Activated CD8-positive, alpha-beta T cell treated with anti-CD3 and anti-CD28 coated beads, Interleukin-2, amount 10 ng/mL, durations not matched to agents 7 days and 5 days (primary cell): ENCODE measurements at regions not wholly inside any gene's neighbourhood (a gene's known extent, or its start where the extent isn't known, plus 50 kb on each side); places are given as distances from the start of the nearest gene placed in this dataset.
"Not testable (repeated sequence)": the region's sequence is repeated elsewhere in the genome, so short reads cannot be mapped to it uniquely, and the experiment has no call there.

Source experiments
- ATAC-seq: fragments of 150-1000 bp; cut with Tn5 transposase; one replicate; pipeline ENCODE4 v1.10.0; 2021; ENCODE audit warnings: moderate library complexity
- CTCF ChIA-PET: fragments of 350-600 bp; sonication (Branson Sonifier 250); formaldehyde crosslinking; loops from one replicate; lab custom pipeline; 2021; ENCODE audit warnings: antibody characterized with exemption; lab: Charles Lee
- POLR2A ChIA-PET: fragments of 350-600 bp; sonication (Branson Sonifier 250); formaldehyde crosslinking; loops from one replicate; lab custom pipeline; 2021; ENCODE audit warnings: antibody characterized with exemption; lab: Charles Lee
- DNase-seq: peaks from one replicate; pipeline ENCODE4 v3.0.0-alpha.2; 2020
- H3K27ac Mint-ChIP-seq: one replicate; pipeline ENCODE4 v1.8.0; 2021; ENCODE audit warnings: mild to moderate bottlenecking, mixed read lengths
- H3K27me3 Mint-ChIP-seq: one replicate; pipeline ENCODE4 v1.8.0; 2021; ENCODE audit warnings: low read depth, mixed read lengths
- H3K36me3 Mint-ChIP-seq: one replicate; pipeline ENCODE4 v1.8.0; 2021; ENCODE audit warnings: low read depth, mixed read lengths
- H3K4me1 Mint-ChIP-seq: one replicate; pipeline ENCODE4 v1.8.0; 2021; ENCODE audit warnings: low read depth, mixed read lengths
- H3K4me3 Mint-ChIP-seq: one replicate; pipeline ENCODE4 v1.8.0; 2021; ENCODE audit warnings: mild to moderate bottlenecking, mixed read lengths
- H3K9me3 Mint-ChIP-seq: one replicate; pipeline ENCODE4 v1.8.0; 2022; ENCODE audit warnings: mixed read lengths; ENCODE audit not compliant: insufficient read depth

- peaks cover 14% of the 10 kb centered on the region for H3K27me3 Mint-ChIP-seq
- H3K4me3 Mint-ChIP-seq: no peak overlapping the region
- H3K27ac Mint-ChIP-seq: no peak overlapping the region
- DNase-seq: no peak
- POLR2A ChIA-PET: no interaction called here
- CTCF ChIA-PET: interaction anchor here (1.6 kb wide), 1 partner anchor 11 kb away, joined by 4 read pairs; no protein-coding TSS in a partner anchor
- H3K4me1 Mint-ChIP-seq: no peaks in the 10 kb centered on the region
- H3K36me3 Mint-ChIP-seq: no peaks in the 10 kb centered on the region
- ATAC-seq: no peak
- H3K9me3 Mint-ChIP-seq: no peaks in the 10 kb centered on the region
These were observed 170.4 kb upstream of the KBTBD8 start for GRCh38 chr3:66827726-66828125.

GRCh38 chr3:66828303-66828702 lies 169.8 kb upstream of the KBTBD8 start:
- H3K27ac Mint-ChIP-seq: no peak overlapping the region
- ChIA-PET POLR2A (no interaction called here), CTCF (interaction anchor here (1.6 kb wide), 1 partner anchor 12 kb away, joined by 4 read pairs; no protein-coding TSS in a partner anchor)
- H3K9me3 Mint-ChIP-seq: no peaks in the 10 kb centered on the region
- H3K27me3 Mint-ChIP-seq: peaks cover 14% of the 10 kb centered on the region
- ATAC-seq (no peak), DNase-seq (no peak)
- H3K4me1 Mint-ChIP-seq: no peaks in the 10 kb centered on the region
- no peak overlapping the region for H3K4me3 Mint-ChIP-seq
- no peaks in the 10 kb centered on the region for H3K36me3 Mint-ChIP-seq

- Mint-ChIP-seq H3K27me3 (peaks cover 18% of the 10 kb centered on the region), H3K4me3 (no peak overlapping the region), H3K9me3 (no peaks in the 10 kb centered on the region), H3K4me1 (no peaks in the 10 kb centered on the region), H3K27ac (no peak overlapping the region), H3K36me3 (no peaks in the 10 kb centered on the region)
- DNase-seq (no peak), ATAC-seq (no peak)
- ChIA-PET POLR2A (no interaction called here), CTCF (interaction anchor here (2.3 kb wide), 1 partner anchor 8 kb away, joined by 13 read pairs; no protein-coding TSS in a partner anchor)
These were observed 167.8 kb upstream of the KBTBD8 start for GRCh38 chr3:66830301-66830700.

GRCh38 chr3:66831931-66832330 lies 166.2 kb upstream of the KBTBD8 start:
- ChIA-PET POLR2A (no interaction called here), CTCF (interaction anchor here (2.3 kb wide), 1 partner anchor 10 kb away, joined by 13 read pairs; no protein-coding TSS in a partner anchor)
- Mint-ChIP-seq H3K9me3 (no peaks in the 10 kb centered on the region), H3K4me1 (no peaks in the 10 kb centered on the region), H3K27ac (no peak overlapping the region), H3K27me3 (peaks cover 15% of the 10 kb centered on the region), H3K4me3 (no peak overlapping the region), H3K36me3 (no peaks in the 10 kb centered on the region)
- DNase-seq (no peak), ATAC-seq (no peak)

GRCh38 chr3:66836363-66837152 lies 161.5 kb upstream of the KBTBD8 start:
- POLR2A ChIA-PET: no interaction called here

GRCh38 chr3:66838704-66839103 lies 159.4 kb upstream of the KBTBD8 start:
- Mint-ChIP-seq H3K4me3 (no peak overlapping the region), H3K36me3 (no peaks in the 10 kb centered on the region), H3K27me3 (peaks cover 2% of the 10 kb centered on the region), H3K9me3 (no peaks in the 10 kb centered on the region), H3K27ac (no peak overlapping the region), H3K4me1 (no peaks in the 10 kb centered on the region)
- ChIA-PET CTCF (no interaction called here), POLR2A (no interaction called here)
- ATAC-seq (no peak), DNase-seq (no peak)

More at GRCh38 chr3:66836363-66837152, 161.5 kb upstream of the KBTBD8 start:
- Mint-ChIP-seq H3K36me3 (no peaks in the 10 kb centered on the region), H3K4me3 (no peak overlapping the region), H3K4me1 (no peaks in the 10 kb centered on the region), H3K27ac (no peak overlapping the region), H3K27me3 (peaks cover 4% of the 10 kb centered on the region), H3K9me3 (no peaks in the 10 kb centered on the region)
- no peak for ATAC-seq
- DNase-seq: no peak
- CTCF ChIA-PET: no interaction called here

- H3K27ac Mint-ChIP-seq: no peak overlapping the region
- no peaks in the 10 kb centered on the region for H3K4me1 Mint-ChIP-seq
- ATAC-seq: no peak
- ChIA-PET POLR2A (interaction anchor here (0.5 kb wide), 1 partner anchor 74 kb away, joined by 6 read pairs; no protein-coding TSS in a partner anchor), CTCF (no interaction called here)
- no peaks in the 10 kb centered on the region for H3K27me3 Mint-ChIP-seq
- H3K4me3 Mint-ChIP-seq: no peak overlapping the region
- no peak for DNase-seq
- no peaks in the 10 kb centered on the region for H3K36me3 Mint-ChIP-seq
- no peaks in the 10 kb centered on the region for H3K9me3 Mint-ChIP-seq
These were observed 158.6 kb upstream of the KBTBD8 start for GRCh38 chr3:66839508-66839907.

- DNase-seq, H3K27ac Mint-ChIP-seq, POLR2A ChIA-PET, CTCF ChIA-PET, H3K9me3 Mint-ChIP-seq, ATAC-seq, H3K4me3 Mint-ChIP-seq, H3K36me3 Mint-ChIP-seq, H3K27me3 Mint-ChIP-seq, H3K4me1 Mint-ChIP-seq: not testable (repeated sequence)
These were observed 155.2 kb upstream of the KBTBD8 start for GRCh38 chr3:66842761-66843464.

GRCh38 chr3:66851894-66852613 lies 146.1 kb upstream of the KBTBD8 start:
- DNase-seq (no peak), ATAC-seq (no peak)
- H3K4me3 Mint-ChIP-seq: no peak overlapping the region
- peaks cover 5% of the 10 kb centered on the region for H3K4me1 Mint-ChIP-seq
- ChIA-PET POLR2A (no interaction called here), CTCF (no interaction called here)
- no peak overlapping the region for H3K27ac Mint-ChIP-seq
- no peaks in the 10 kb centered on the region for H3K36me3 Mint-ChIP-seq
- no peaks in the 10 kb centered on the region for H3K27me3 Mint-ChIP-seq
- no peaks in the 10 kb centered on the region for H3K9me3 Mint-ChIP-seq

GRCh38 chr3:66854601-66855151 lies 143.4 kb upstream of the KBTBD8 start:
- no peak overlapping the region for H3K4me3 Mint-ChIP-seq
- ChIA-PET CTCF (no interaction called here), POLR2A (no interaction called here)
- no peak for ATAC-seq
- peaks cover 5% of the 10 kb centered on the region for H3K4me1 Mint-ChIP-seq
- no peak for DNase-seq
- H3K36me3 Mint-ChIP-seq: no peaks in the 10 kb centered on the region
- no peaks in the 10 kb centered on the region for H3K27me3 Mint-ChIP-seq
- H3K9me3 Mint-ChIP-seq: no peaks in the 10 kb centered on the region
- H3K27ac Mint-ChIP-seq: no peak overlapping the region

- DNase-seq (no peak), ATAC-seq (no peak)
- H3K27me3 Mint-ChIP-seq: no peaks in the 10 kb centered on the region
- CTCF ChIA-PET: no interaction called here
- no peaks in the 10 kb centered on the region for H3K36me3 Mint-ChIP-seq
- H3K27ac Mint-ChIP-seq: no peak overlapping the region
- H3K4me3 Mint-ChIP-seq: no peak overlapping the region
- no peaks in the 10 kb centered on the region for H3K9me3 Mint-ChIP-seq
- H3K4me1 Mint-ChIP-seq: peaks cover 5% of the 10 kb centered on the region
- POLR2A ChIA-PET: no interaction called here
These were observed 141.6 kb upstream of the KBTBD8 start for GRCh38 chr3:66856533-66856932.
